ENCODE measurements at regions not wholly inside any gene's neighbourhood (a gene's known extent, or its start where the extent isn't known, plus 50 kb on each side); places are given as distances from the start of the nearest gene placed in this dataset.

GRCh38 chr13:40398065-40398464 lies 268.4 kb downstream of the FOXO1 start:
- Histone ChIP-seq H4K20me1 (ENCODE audit: insufficient read depth, low read length) (no peaks in the 10 kb centered on the region), H3K27ac (ENCODE audit: low read depth, low read length, poor library complexity, severe bottlenecking) (no peak overlapping the region), H3K9me3 (ENCODE audit: low read length) (peaks cover 6% of the 10 kb centered on the region; the same call in 1 of the 2 replicates), H2AFZ (ENCODE audit: low read length) (no peak overlapping the region), H3K4me3 (ENCODE audit: low read depth, low read length, poor library complexity, severe bottlenecking) (no peak overlapping the region), H3K9ac (ENCODE audit: low read length) (no peak overlapping the region), H3K4me2 (ENCODE audit: low read length) (no peak overlapping the region), H3K4me1 (ENCODE audit: insufficient read depth, low read length, severe bottlenecking) (peaks cover 14% of the 10 kb centered on the region), H3K9me2 (ENCODE audit: low read depth, low read length) (no peaks in the 10 kb centered on the region), H3K79me2 (ENCODE audit: insufficient read depth, low read length) (no peaks in the 10 kb centered on the region), H3K36me3 (ENCODE audit: insufficient read depth, low read length) (no peaks in the 10 kb centered on the region), H3F3A (ENCODE audit: insufficient read depth, low read length) (peaks cover 13% of the 10 kb centered on the region), H3K27me3 (ENCODE audit: insufficient read depth, low read length) (no peaks in the 10 kb centered on the region)
- no peak for TF ChIP-seq EZH2 (IDR thresholded peaks at IDR 0.05; ENCODE audit: borderline replicate concordance, low read length)
- TF ChIP-seq, protein P1, sequence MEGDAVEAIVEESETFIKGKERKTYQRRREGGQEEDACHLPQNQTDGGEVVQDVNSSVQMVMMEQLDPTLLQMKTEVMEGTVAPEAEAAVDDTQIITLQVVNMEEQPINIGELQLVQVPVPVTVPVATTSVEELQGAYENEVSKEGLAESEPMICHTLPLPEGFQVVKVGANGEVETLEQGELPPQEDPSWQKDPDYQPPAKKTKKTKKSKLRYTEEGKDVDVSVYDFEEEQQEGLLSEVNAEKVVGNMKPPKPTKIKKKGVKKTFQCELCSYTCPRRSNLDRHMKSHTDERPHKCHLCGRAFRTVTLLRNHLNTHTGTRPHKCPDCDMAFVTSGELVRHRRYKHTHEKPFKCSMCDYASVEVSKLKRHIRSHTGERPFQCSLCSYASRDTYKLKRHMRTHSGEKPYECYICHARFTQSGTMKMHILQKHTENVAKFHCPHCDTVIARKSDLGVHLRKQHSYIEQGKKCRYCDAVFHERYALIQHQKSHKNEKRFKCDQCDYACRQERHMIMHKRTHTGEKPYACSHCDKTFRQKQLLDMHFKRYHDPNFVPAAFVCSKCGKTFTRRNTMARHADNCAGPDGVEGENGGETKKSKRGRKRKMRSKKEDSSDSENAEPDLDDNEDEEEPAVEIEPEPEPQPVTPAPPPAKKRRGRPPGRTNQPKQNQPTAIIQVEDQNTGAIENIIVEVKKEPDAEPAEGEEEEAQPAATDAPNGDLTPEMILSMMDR (IDR thresholded peaks at IDR 0.05; ENCODE audit: low read length) = no peak

DNA sequence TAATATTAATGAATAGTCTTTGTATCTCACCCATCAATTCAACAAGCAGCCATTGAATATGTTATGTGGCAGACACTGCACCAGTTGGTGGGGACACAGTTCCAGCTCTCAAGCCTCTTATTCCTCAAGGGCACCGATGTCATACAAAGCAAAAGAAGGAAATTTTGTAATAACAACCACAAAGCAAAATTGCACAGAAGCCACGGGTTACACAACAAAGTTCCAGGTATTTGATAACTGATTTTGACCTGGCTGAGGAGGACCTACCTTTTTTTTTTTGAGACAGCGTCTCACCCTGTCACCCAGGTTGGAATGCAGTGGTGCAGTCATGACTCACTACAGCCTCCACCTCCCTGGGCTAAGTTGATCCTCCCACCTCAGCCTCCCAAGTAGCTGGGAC lies 266.7 kb downstream of the FOXO1 start:
- Histone ChIP-seq H3K9me3 (ENCODE audit: low read length) (peaks cover 6% of the 10 kb centered on the region; the same call in 1 of the 2 replicates), H3F3A (ENCODE audit: insufficient read depth, low read length) (peaks cover 13% of the 10 kb centered on the region), H3K4me2 (ENCODE audit: low read length) (no peak overlapping the region), H3K9me2 (ENCODE audit: low read depth, low read length) (no peaks in the 10 kb centered on the region), H4K20me1 (ENCODE audit: insufficient read depth, low read length) (no peaks in the 10 kb centered on the region), H3K9ac (ENCODE audit: low read length) (no peak overlapping the region), H3K4me1 (ENCODE audit: insufficient read depth, low read length, severe bottlenecking) (peaks cover 22% of the 10 kb centered on the region), H3K27ac (ENCODE audit: low read depth, low read length, poor library complexity, severe bottlenecking) (no peak overlapping the region), H3K4me3 (ENCODE audit: low read depth, low read length, poor library complexity, severe bottlenecking) (no peak overlapping the region), H2AFZ (ENCODE audit: low read length) (no peak overlapping the region), H3K27me3 (ENCODE audit: insufficient read depth, low read length) (no peaks in the 10 kb centered on the region), H3K79me2 (ENCODE audit: insufficient read depth, low read length) (no peaks in the 10 kb centered on the region), H3K36me3 (ENCODE audit: insufficient read depth, low read length) (no peaks in the 10 kb centered on the region)
- TF ChIP-seq EZH2 (IDR thresholded peaks at IDR 0.05; ENCODE audit: borderline replicate concordance, low read length) = no peak
- TF ChIP-seq, protein P1 (IDR thresholded peaks at IDR 0.05; ENCODE audit: low read length) = no peak

DNA sequence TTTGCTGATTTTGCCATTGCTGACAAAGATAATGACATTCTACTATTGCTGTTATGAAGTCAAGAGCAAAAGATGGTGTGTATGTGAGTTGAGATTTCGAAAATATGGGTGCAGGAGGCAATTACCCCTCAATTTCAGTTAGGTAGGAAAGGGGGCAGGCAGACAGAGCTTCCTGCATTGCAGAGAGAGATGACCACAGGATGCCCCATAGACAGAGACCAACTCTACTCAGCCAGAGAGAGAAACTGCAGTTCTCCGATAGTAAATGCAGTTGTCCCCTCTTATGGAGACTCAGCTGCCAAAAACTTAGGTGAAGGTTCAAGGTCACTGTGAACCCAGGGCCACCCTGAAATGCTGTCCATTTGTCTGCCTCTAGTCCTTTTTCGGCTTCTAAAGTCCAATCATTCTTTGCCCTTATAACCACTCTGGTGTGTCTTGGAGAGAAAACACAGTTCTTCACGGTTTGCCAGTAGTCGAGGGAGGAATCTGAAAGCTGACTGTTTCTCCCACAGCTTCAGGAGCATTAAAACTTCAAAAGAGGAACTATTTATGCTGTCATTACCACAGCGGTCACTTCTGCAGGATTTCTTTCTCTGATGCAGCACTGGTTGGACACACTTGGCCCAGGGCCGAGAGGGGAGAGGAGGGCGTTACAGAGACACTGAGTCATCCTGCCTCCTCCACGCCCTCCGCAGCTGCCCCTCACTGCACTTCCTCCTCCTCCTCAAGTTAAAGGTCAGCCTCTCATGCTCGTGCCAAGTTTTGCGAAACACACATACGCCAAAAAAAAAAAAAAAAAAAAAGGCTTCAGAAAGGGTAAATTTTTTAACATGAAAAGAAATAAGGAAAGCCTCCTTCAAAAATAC lies 264.3 kb downstream of the FOXO1 start:
- Histone ChIP-seq H3K4me1 (ENCODE audit: insufficient read depth, low read length, severe bottlenecking) (peaks cover 22% of the 10 kb centered on the region), H3K4me2 (ENCODE audit: low read length) (peak overlapping the region; percentile 49), H2AFZ (ENCODE audit: low read length) (no peak overlapping the region)

More for the DNA sequence above, 264.3 kb downstream of the FOXO1 start:
- Histone ChIP-seq H3K4me3 (ENCODE audit: low read depth, low read length, poor library complexity, severe bottlenecking) (peak overlapping the region; percentile 2), H3K9me2 (ENCODE audit: low read depth, low read length) (no peaks in the 10 kb centered on the region), H4K20me1 (ENCODE audit: insufficient read depth, low read length) (no peaks in the 10 kb centered on the region), H3K79me2 (ENCODE audit: insufficient read depth, low read length) (no peaks in the 10 kb centered on the region), H3K36me3 (ENCODE audit: insufficient read depth, low read length) (no peaks in the 10 kb centered on the region), H3F3A (ENCODE audit: insufficient read depth, low read length) (peaks cover 13% of the 10 kb centered on the region), H3K27me3 (ENCODE audit: insufficient read depth, low read length) (no peaks in the 10 kb centered on the region), H3K9me3 (ENCODE audit: low read length) (0 out of 2 replicates have a peak, but pooled peaks cover 3% of the 10 kb centered on the region), H3K27ac (ENCODE audit: low read depth, low read length, poor library complexity, severe bottlenecking) (peak overlapping the region; percentile 80), H3K9ac (ENCODE audit: low read length) (peak overlapping the region; percentile 44; the same call in 1 of the 2 replicates)
- no peak for TF ChIP-seq EZH2 (IDR thresholded peaks at IDR 0.05; ENCODE audit: borderline replicate concordance, low read length)
- TF ChIP-seq, protein P1 (IDR thresholded peaks at IDR 0.05; ENCODE audit: low read length) = no peak
